Endothelial cell of umbilical vein (primary cell): ENCODE measurements at regions not wholly inside any gene's neighbourhood (a gene's known extent, or its start where the extent isn't known, plus 50 kb on each side); places are given as distances from the start of the nearest gene placed in this dataset.

Experiments
- BruUV-seq: library from RNA; stranded (reverse); fragments of 400-500 nt; replicated peaks from 2 replicates; lab custom pipeline; 2021; lab: Mats Ljungman, UMichigan
- CTCF ChIA-PET: fragments of 300-600, 350-600 bp; sonication (Branson Sonifier 250); formaldehyde crosslinking; loops from one replicate; lab custom pipeline; 2021; ENCODE audit warnings: antibody characterized with exemption, inconsistent platforms; lab: Charles Lee
- POLR2A ChIA-PET: fragments of 300-600, 350-600 bp; sonication (Branson Sonifier 250); formaldehyde crosslinking; loops from one replicate; lab custom pipeline; 2021; ENCODE audit warnings: antibody characterized with exemption, inconsistent platforms; lab: Charles Lee
- DNase-seq: peaks from one replicate; pipeline ENCODE4 v3.0.0-alpha.2; 2011; ENCODE audit warnings: low read depth, low spot score
- FAIRE-seq: peaks from 2 replicates; lab custom pipeline; 2011; peaks lifted over from hg19 to GRCh38; lab: Jason Lieb, UNC
- H2AFZ ChIP-seq: 2 replicates; pipeline ENCODE4 v1.6.0; 2012; ENCODE audit warnings: low read depth, low read length, control low read depth, inconsistent platforms
- H3K27ac ChIP-seq: 2 replicates; pipeline ENCODE4 v1.5.1; 2011; ENCODE audit warnings: low read depth, mild to moderate bottlenecking, control low read depth, low read length, moderate library complexity; ENCODE audit not compliant: insufficient read depth
- H3K27me3 ChIP-seq, 2 experiments: 2 replicates each; pipeline versions ENCODE4 v1.6.0 to v1.6.1; 2011; ENCODE audit warnings: low read length in 2 of 2, mixed read lengths in 1 of 2; ENCODE audit not compliant: control insufficient read depth in 2 of 2, insufficient read depth in 2 of 2
- H3K36me3 ChIP-seq, 2 experiments: 2 replicates in 1 of 2; 3 replicates in 1 of 2; pipeline ENCODE4 v1.5.1; 2011; ENCODE audit warnings: low read length in 2 of 2, mild to moderate bottlenecking in 1 of 2, moderate library complexity in 1 of 2; ENCODE audit not compliant: control insufficient read depth in 2 of 2, insufficient read depth in 2 of 2; ENCODE audit errors: extremely low read depth in 1 of 2
- H3K4me1 ChIP-seq: 3 replicates; pipeline ENCODE4 v1.5.1; 2011; ENCODE audit warnings: mild to moderate bottlenecking, low read length; ENCODE audit not compliant: control insufficient read depth, insufficient read depth; ENCODE audit errors: extremely low read depth
- H3K4me2 ChIP-seq: 2 replicates; pipeline ENCODE4 v1.6.1; 2011; ENCODE audit warnings: low read length, control low read depth, mixed read lengths; ENCODE audit not compliant: insufficient read depth
- H3K4me3 ChIP-seq, 3 experiments: fragments of 200-600 bp in 1 of 3; sonication (generic), shearing (Covaris generic) in 1 of 3; replicated peaks in 1 of 3; 2 replicates each; pipeline ENCODE4 v1.5.1; 2011 to 2016; ENCODE audit warnings: control low read depth in 3 of 3, low read length in 3 of 3, mild to moderate bottlenecking in 2 of 3, inconsistent platforms in 1 of 3, low read depth in 1 of 3, moderate library complexity in 1 of 3; ENCODE audit not compliant: insufficient read depth in 1 of 3
- H3K79me2 ChIP-seq: 2 replicates; pipeline ENCODE4 v1.6.0; 2012; ENCODE audit warnings: low read length, inconsistent platforms; ENCODE audit not compliant: control insufficient read depth, insufficient read depth
- H3K9ac ChIP-seq: replicated peaks from 2 replicates; pipeline ENCODE3; 2011; ENCODE audit warnings: low read length, control low read depth; ENCODE audit not compliant: insufficient read depth; ENCODE audit errors: extremely low read depth
- H3K9me1 ChIP-seq: replicated peaks from 3 replicates; pipeline ENCODE4 v1.6.0; 2011; ENCODE audit warnings: mild to moderate bottlenecking, low read length; ENCODE audit not compliant: control insufficient read depth, insufficient read depth; ENCODE audit errors: extremely low read depth
- H3K9me3 ChIP-seq: replicated peaks from 2 replicates; pipeline ENCODE4 v1.5.1; 2012; ENCODE audit warnings: low read length, inconsistent platforms; ENCODE audit not compliant: control insufficient read depth, insufficient read depth
- H4K20me1 ChIP-seq: replicated peaks from 2 replicates; pipeline ENCODE3; 2011; ENCODE audit warnings: mild to moderate bottlenecking, low read length; ENCODE audit not compliant: control insufficient read depth, insufficient read depth; ENCODE audit errors: extremely low read depth
- EZH2 ChIP-seq: IDR thresholded peaks from 2 replicates; pipeline ENCODE4 v1.6.1; 2012; ENCODE audit warnings: borderline replicate concordance, low read depth, mild to moderate bottlenecking, moderate library complexity, low read length, inconsistent platforms; ENCODE audit not compliant: severe bottlenecking
- FOS ChIP-seq: IDR thresholded peaks from 2 replicates; pipeline ENCODE4 v1.6.1; 2011; ENCODE audit warnings: mild to moderate bottlenecking, low read length, moderate library complexity, borderline replicate concordance; ENCODE audit not compliant: insufficient read depth
- GATA2 ChIP-seq: IDR thresholded peaks from 2 replicates; pipeline ENCODE4 v1.7.0; 2011; ENCODE audit warnings: low read depth, mild to moderate bottlenecking, moderate library complexity, mixed read lengths, low read length; ENCODE audit not compliant: insufficient read length, insufficient read depth
- JUN ChIP-seq: IDR thresholded peaks from 2 replicates; pipeline ENCODE4 v1.6.1; 2011; ENCODE audit warnings: borderline replicate concordance, low read depth; ENCODE audit not compliant: insufficient read length, insufficient read depth
- MYC ChIP-seq: IDR thresholded peaks from one replicate; pipeline ENCODE4 v1.6.1; 2011; ENCODE audit warnings: mild to moderate bottlenecking, low read depth, low read length
- POLR2A ChIP-seq: IDR thresholded peaks from 2 replicates; pipeline ENCODE4 v1.6.1; 2012; ENCODE audit warnings: low read depth, mild to moderate bottlenecking, control low read depth, low read length
- POLR2AphosphoS5 ChIP-seq: IDR thresholded peaks from 2 replicates; pipeline ENCODE4 v1.6.1; 2012; ENCODE audit warnings: low read depth, mild to moderate bottlenecking, control low read depth, low read length, moderate library complexity; ENCODE audit not compliant: insufficient read depth
- dilution Hi-C: fragments of 300-500 bp; cut with MboI; formaldehyde crosslinking; loops from one replicate; pipeline ENCODE4 v1.15.0; 2019; ENCODE audit warnings: low sequenced_read_pairs; ENCODE audit not compliant: extremely low pct_ligation_motif_present
- intact Hi-C: fragments of 100-400 bp; cut with micrococcal nuclease; formaldehyde crosslinking; loops from one replicate; pipeline ENCODE4 v1.10.0; 2022
- TF ChIP-seq, protein P1 (sequence below): IDR thresholded peaks from 2 replicates; pipeline ENCODE4 v1.6.1; 2011; ENCODE audit not compliant: insufficient read depth, insufficient read length
- TF ChIP-seq, protein P2 (sequence below), 2 donors: IDR thresholded peaks; 1 replicate in 1 of 2; 2 replicates in 1 of 2; pipeline ENCODE4 v1.5.1; 2011; ENCODE audit warnings: low read length in 2 of 2, mild to moderate bottlenecking in 2 of 2, moderate library complexity in 2 of 2, control low read depth in 1 of 2, inconsistent platforms in 1 of 2, low read depth in 1 of 2; ENCODE audit not compliant: insufficient read depth in 1 of 2; ENCODE audit errors: extremely low read depth in 1 of 2

DNA sequence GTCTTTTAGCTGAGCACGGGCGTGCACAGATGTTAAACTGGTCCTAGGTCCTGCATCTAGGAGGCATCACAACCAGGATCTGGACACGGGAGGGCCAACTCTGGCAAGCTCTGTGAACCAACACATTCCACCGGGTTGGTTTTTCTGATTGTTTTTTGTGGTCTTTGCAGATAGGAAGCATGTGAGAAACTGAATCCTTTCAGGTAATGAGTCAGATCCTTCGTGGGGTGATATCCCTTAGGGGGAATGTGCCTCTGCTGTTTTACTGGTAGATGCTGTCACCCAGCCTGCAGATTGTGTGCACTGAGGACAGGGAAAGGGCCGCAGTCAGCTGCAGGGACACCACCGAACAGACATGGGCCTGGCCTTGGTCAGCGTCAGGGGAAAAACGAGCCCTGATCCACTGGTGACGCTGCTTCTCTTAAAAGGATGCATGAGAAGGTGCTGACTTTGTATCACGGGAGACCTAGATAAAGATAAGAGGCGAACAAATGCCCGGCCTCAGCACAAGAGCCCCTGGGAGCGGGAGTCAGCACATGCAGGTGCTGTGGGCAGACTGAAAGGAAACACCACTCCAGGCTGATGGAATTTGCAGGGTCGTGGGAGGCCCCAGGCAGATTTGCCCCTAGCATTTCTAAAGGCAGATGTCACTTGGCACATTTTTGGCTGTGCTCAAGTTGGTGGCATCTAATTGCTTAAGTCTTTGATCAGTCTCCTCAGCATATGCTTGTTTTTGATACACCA is 51.1 kb downstream of the DOP1B start:
- intact Hi-C loops (no loop called here), dilution Hi-C loops (no loop called here)
- Histone ChIP-seq H3K9ac (no peak overlapping the region), H3K27ac (no peak overlapping the region), H4K20me1 (no peaks in the 10 kb centered on the region), H3K27me3 (no peaks in the 10 kb centered on the region), H3K36me3 (no peaks in the 10 kb centered on the region), H2AFZ (no peak overlapping the region), H3K9me1 (no peaks in the 10 kb centered on the region), H3K4me2 (no peak overlapping the region), H3K9me3 (no peaks in the 10 kb centered on the region), H3K79me2 (no peaks in the 10 kb centered on the region), H3K4me3 (no peak overlapping the region), H3K4me1 (peaks cover 11% of the 10 kb centered on the region)
- ChIA-PET CTCF (interaction anchor here (0.6 to 1.1 kb wide), 3 partner anchors 13 to 52 kb away, joined by 3 read pairs; no protein-coding TSS in a partner anchor), POLR2A (no interaction called here)
- FAIRE-seq: peak; percentile 64
- DNase-seq: peak; percentile 47
- TF ChIP-seq FOS: peak; percentile 73
- no peak for TF ChIP-seq POLR2AphosphoS5
- no TSS peak for BruUV-seq

DNA sequence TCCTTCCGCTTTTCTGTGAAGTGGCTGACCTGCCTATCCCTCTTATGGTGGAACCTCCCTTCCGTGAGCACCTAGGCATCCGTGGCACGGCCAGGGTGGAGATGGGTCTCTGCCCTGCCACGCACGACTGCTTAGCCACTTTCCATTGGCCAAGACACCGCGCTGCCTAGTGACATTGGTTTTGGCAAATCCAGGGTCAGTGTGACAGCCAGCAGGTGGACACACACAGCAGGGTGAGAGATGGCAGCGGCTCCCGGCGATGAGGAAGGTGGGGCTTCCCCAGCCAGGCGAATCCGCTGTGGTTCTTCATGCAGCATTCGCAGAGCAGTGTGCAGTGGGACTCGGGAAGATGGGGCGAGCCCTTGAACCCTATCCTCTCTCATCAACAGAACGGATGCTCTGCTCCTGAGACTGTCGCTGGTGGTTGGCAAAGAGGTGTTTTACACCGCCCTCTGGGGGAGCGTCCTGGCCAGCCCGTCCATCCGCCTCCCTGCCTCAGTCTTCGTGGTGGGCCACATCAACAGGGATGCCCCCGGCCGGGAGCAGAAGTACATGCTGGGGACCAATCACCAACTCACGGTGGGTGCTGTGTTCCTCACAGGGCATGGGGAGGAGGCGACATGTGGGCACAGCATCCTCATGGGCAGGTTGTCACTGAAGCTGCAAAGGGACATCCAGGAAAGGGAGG is 51.8 kb downstream of the DOP1B start:
- Histone ChIP-seq H3K27me3 (no peaks in the 10 kb centered on the region), H3K27ac (no peak overlapping the region), H2AFZ (no peak overlapping the region), H4K20me1 (no peaks in the 10 kb centered on the region), H3K4me2 (no peak overlapping the region), H3K4me1 (peaks cover 11% of the 10 kb centered on the region), H3K9me1 (no peaks in the 10 kb centered on the region), H3K9ac (no peak overlapping the region), H3K79me2 (no peaks in the 10 kb centered on the region), H3K9me3 (no peaks in the 10 kb centered on the region), H3K36me3 (no peaks in the 10 kb centered on the region), H3K4me3 (no peak overlapping the region)
- dilution Hi-C loops (no loop called here), intact Hi-C loops (loop anchor here (1.0 kb wide), 1 partner anchor 55 kb away; no protein-coding TSS in a partner anchor)
- ChIA-PET POLR2A (no interaction called here), CTCF (interaction anchor here (1.9 to 3.9 kb wide), 2 partner anchors 66 to 85 kb away, joined by 6 to 31 read pairs; no protein-coding TSS in a partner anchor)
- no TSS peak for BruUV-seq
- DNase-seq: no peak
- no peak for FAIRE-seq
- TF ChIP-seq EZH2: no peak
- TF ChIP-seq JUN: no peak
- TF ChIP-seq, protein P1, sequence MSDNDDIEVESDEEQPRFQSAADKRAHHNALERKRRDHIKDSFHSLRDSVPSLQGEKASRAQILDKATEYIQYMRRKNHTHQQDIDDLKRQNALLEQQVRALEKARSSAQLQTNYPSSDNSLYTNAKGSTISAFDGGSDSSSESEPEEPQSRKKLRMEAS: no peak
- no peak for TF ChIP-seq MYC
- TF ChIP-seq FOS: no peak
- no peak for TF ChIP-seq POLR2A
- no peak for TF ChIP-seq GATA2
- no peak for TF ChIP-seq POLR2AphosphoS5
- TF ChIP-seq, protein P2, sequence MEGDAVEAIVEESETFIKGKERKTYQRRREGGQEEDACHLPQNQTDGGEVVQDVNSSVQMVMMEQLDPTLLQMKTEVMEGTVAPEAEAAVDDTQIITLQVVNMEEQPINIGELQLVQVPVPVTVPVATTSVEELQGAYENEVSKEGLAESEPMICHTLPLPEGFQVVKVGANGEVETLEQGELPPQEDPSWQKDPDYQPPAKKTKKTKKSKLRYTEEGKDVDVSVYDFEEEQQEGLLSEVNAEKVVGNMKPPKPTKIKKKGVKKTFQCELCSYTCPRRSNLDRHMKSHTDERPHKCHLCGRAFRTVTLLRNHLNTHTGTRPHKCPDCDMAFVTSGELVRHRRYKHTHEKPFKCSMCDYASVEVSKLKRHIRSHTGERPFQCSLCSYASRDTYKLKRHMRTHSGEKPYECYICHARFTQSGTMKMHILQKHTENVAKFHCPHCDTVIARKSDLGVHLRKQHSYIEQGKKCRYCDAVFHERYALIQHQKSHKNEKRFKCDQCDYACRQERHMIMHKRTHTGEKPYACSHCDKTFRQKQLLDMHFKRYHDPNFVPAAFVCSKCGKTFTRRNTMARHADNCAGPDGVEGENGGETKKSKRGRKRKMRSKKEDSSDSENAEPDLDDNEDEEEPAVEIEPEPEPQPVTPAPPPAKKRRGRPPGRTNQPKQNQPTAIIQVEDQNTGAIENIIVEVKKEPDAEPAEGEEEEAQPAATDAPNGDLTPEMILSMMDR (IDR thresholded peaks at IDR 0.05; ENCODE audit: extremely low read depth in 1 of 2, insufficient read depth in 1 of 2, low read depth in 1 of 2, low read length in 2 of 2): no peak
